Stomach (tissue), 8 donors: ENCODE measurements at regions not wholly inside any gene's neighbourhood (a gene's known extent, or its start where the extent isn't known, plus 50 kb on each side); places are given as distances from the start of the nearest gene placed in this dataset.

Experiments
- DNase-seq, 2 donors: peaks; one replicate each; pipeline versions ENCODE4 v3.0.0 to v3.0.0-alpha.2; 2013 to 2019
- H3K27ac ChIP-seq, 5 donors: fragments of 200-600 bp in 4 of 5; sonication (generic) in 4 of 5; one replicate each; pipeline ENCODE4 v1.5.1; 2013 to 2019; ENCODE audit warnings: mild to moderate bottlenecking in 1 of 5, moderate library complexity in 1 of 5
- H3K27me3 ChIP-seq, 3 donors: fragments of 200-600 bp; sonication (generic); one replicate each; pipeline ENCODE4 v1.5.1; 2017 to 2019; ENCODE audit warnings: mixed run types in 1 of 3
- H3K36me3 ChIP-seq, 4 donors: fragments of 200-600 bp; sonication (generic); 1 replicate in 3 of 4; 2 replicates in 1 of 4; pipeline ENCODE4 v1.5.1; 2016 to 2019
- H3K4me1 ChIP-seq, 4 donors: fragments of 200-600 bp; sonication (generic); one replicate each; pipeline ENCODE4 v1.5.1; 2016 to 2019
- H3K4me3 ChIP-seq, 4 donors: fragments of 200-600 bp; sonication (generic) in 3 of 4; one replicate each; pipeline ENCODE4 v1.5.1; 2016 to 2019; ENCODE audit warnings: mild to moderate bottlenecking in 1 of 4
- H3K9me3 ChIP-seq, 4 donors: fragments of 200-600 bp; sonication (generic); one replicate each; pipeline ENCODE4 v1.5.1; 2016 to 2019
- CTCF ChIP-seq, 7 experiments: fragments of 450-650 bp in 4 of 7; fragments of 200-600 bp in 3 of 7; sonication (generic) in 3 of 7; IDR thresholded peaks; one replicate each; pipeline ENCODE4 v1.5.1; 2016 to 2019; ENCODE audit warnings: antibody characterized with exemption in 7 of 7, control low read depth in 2 of 7, mild to moderate bottlenecking in 1 of 7
- EP300 ChIP-seq: sonication (generic); formaldehyde crosslinking; IDR thresholded peaks from one replicate; pipeline ENCODE4 v1.6.1; 2017; ENCODE audit warnings: antibody characterized with exemption
- POLR2A ChIP-seq, 4 donors: fragments of 450-650 bp; IDR thresholded peaks; one replicate each; pipeline ENCODE4 v1.6.1; 2016; ENCODE audit warnings: antibody characterized with exemption in 4 of 4, control low read depth in 2 of 4, mild to moderate bottlenecking in 1 of 4, moderate library complexity in 1 of 4
- POLR2AphosphoS5 ChIP-seq, 3 donors: sonication (generic); formaldehyde crosslinking; IDR thresholded peaks; one replicate each; pipeline ENCODE4 v1.6.1; 2016; ENCODE audit warnings: antibody characterized with exemption in 3 of 3
- WGBS, 5 donors: extraction: QIAGEN DNeasy Blood & Tissue Kit in 3 of 5; methylation state at CpG; one replicate each; pipeline versions ENCODE4 v1.1.5 to v1.1.7; 2013 to 2018; 5-methylcytosine and 5-hydroxymethylcytosine counted together
- intact Hi-C: fragments of 100-400 bp; cut with DNase I; formaldehyde crosslinking; loops from one replicate; pipeline ENCODE4 v1.15.1; 2023; ENCODE audit warnings: low total_unique reads
- donor health status: healthy with polysubstance abuse.
- donor health status: Bipolar disorder and iron deficiency.
- donor health status: healthy.

DNA sequence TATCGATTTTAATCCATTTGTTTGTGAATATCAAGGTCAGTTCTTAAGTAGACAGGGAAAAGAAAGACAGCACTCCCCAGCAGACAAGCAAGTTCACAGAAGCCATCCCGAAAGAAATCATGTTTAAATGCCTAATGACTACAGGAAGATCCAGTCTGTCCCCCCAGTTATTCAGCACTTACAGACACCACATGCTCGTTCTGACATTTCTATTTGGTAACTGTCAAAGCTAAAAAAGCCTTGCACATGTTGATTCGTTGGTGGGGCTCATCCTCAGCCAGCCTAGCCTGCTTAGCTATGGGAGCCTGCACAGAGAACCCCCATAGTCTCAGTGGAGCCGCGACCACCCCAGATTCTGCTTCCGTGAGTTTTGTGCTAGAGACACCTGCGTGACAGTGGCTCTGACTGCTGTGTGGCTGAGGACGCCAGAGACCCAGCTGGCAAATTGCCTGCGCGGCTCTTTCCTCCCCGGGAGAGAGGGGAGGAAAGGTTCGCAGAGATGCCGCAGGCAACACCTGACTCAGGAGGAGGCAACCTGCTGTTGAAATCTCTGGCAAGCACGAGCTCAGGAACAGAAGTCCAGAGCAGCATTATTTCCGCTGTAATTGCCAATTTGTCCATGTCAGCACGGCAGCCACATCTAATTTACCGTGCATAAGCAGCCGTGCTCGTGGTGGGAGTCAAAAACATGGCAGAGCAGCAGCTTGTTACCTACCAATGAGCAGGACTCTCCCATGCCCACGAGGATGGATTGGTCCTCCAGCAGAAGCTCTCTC, 194.2 kb downstream of the GPAM start:
- intact Hi-C loops: no loop called here

DNA sequence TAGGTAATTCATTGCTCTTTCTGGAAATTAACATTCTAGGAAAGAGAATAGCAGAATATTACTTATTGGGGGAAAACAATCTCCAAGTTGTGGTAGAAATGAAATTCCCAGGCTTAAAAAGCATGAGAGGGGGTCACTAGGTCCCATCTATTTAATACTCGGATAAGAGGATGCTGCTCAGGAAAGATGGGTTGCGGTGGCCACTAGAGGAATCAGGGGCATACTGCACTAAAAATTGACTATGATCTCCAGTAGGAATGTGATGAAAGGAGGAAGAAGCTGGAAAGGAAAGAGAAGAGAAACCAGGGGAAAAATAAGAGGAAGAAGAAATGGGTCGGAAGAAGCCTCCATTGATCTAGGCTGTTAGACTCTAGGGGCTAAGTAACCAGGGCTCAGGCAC, 192.8 kb downstream of the GPAM start:
- 73 to 79% (median 78%) methylated on average over 3 of the region's 3 CpGs for WGBS, 5 donors
- intact Hi-C loops: no loop called here
- Histone ChIP-seq H3K4me1 (no peaks in the 10 kb centered on the region), H3K27ac (no peak overlapping the region), H3K4me3 (no peak overlapping the region), H3K9me3 (peaks cover 0 to 7% (median 0%) of the 10 kb centered on the region in 4 donors), H3K27me3 (peaks cover 0 to 7% (median 0%) of the 10 kb centered on the region in 3 donors), H3K36me3 (no peaks in the 10 kb centered on the region)
- TF ChIP-seq POLR2A (IDR thresholded peaks at IDR 0.05): no peak
- TF ChIP-seq EP300: no peak
- TF ChIP-seq CTCF (IDR thresholded peaks at IDR 0.05): no peak
- no peak for TF ChIP-seq POLR2AphosphoS5 (IDR thresholded peaks at IDR 0.05)
- DNase-seq: no peak

More for the DNA sequence above, 194.2 kb downstream of the GPAM start:
- no peak for TF ChIP-seq EP300
- no peak for TF ChIP-seq CTCF (IDR thresholded peaks at IDR 0.05)
- TF ChIP-seq POLR2AphosphoS5 (IDR thresholded peaks at IDR 0.05): no peak
- no peak for TF ChIP-seq POLR2A (IDR thresholded peaks at IDR 0.05)
- no peaks in the 10 kb centered on the region for H3K9me3 ChIP-seq
- no peaks in the 10 kb centered on the region for H3K4me1 ChIP-seq
- DNase-seq: peak in 1 of 2 donors; percentile 34
- H3K36me3 ChIP-seq: no peaks in the 10 kb centered on the region
- H3K27me3 ChIP-seq: peaks cover 0 to 7% (median 0%) of the 10 kb centered on the region in 3 donors
- H3K4me3 ChIP-seq: no peak overlapping the region
- H3K27ac ChIP-seq: no peak overlapping the region
- WGBS, 5 donors: 69 to 78% (median 73%) methylated on average over 19 to 21 of the region's 21 CpGs

DNA sequence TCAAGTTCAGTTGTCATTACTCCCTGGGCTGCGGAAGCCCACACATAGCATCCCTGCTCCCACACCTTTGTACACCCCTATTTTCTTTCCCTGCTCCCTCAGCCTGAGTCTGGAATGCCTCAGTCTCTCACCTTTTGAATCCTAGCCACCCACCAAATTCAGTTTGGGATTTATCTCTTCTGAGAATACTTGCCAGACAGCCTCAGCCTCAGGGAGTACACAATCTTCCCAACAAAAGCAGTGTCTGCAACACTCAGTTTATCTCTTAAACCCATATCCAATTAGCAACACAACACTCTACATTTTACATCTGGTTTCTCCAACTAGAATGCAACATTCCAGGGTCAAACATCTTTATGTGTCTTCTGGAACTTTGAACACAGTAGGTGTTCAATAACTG, 190.2 kb downstream of the GPAM start:
- Histone ChIP-seq H3K36me3 (no peaks in the 10 kb centered on the region), H3K4me3 (no peak overlapping the region), H3K27ac (no peak overlapping the region), H3K4me1 (no peaks in the 10 kb centered on the region), H3K9me3 (peaks cover 0 to 7% (median 0%) of the 10 kb centered on the region in 4 donors), H3K27me3 (peaks cover 0 to 7% (median 0%) of the 10 kb centered on the region in 3 donors)
- 76 to 100% (median 91%) methylated on average over 1 of the region's 1 CpG for WGBS, 5 donors
- DNase-seq: no peak
- TF ChIP-seq CTCF (IDR thresholded peaks at IDR 0.05) (no peak), POLR2A (IDR thresholded peaks at IDR 0.05) (no peak), EP300 (no peak), POLR2AphosphoS5 (IDR thresholded peaks at IDR 0.05) (no peak)
- intact Hi-C loops: no loop called here

- intact Hi-C loops: no loop called here
- Histone ChIP-seq H3K4me3 (no peak overlapping the region), H3K4me1 (no peaks in the 10 kb centered on the region), H3K27me3 (peaks cover 0 to 7% (median 0%) of the 10 kb centered on the region in 3 donors), H3K9me3 (peaks cover 0 to 7% (median 0%) of the 10 kb centered on the region in 4 donors), H3K27ac (no peak overlapping the region), H3K36me3 (no peaks in the 10 kb centered on the region)
- no peak for DNase-seq
- TF ChIP-seq POLR2A (IDR thresholded peaks at IDR 0.05): no peak
- TF ChIP-seq EP300: no peak
- TF ChIP-seq POLR2AphosphoS5 (IDR thresholded peaks at IDR 0.05): no peak
- no peak for TF ChIP-seq CTCF (IDR thresholded peaks at IDR 0.05)
- WGBS, 5 donors: 54 to 69% (median 62%) methylated on average over 4 of the region's 4 CpGs
These were observed 189.6 kb downstream of the GPAM start for GRCh38 chr10:111993872-111994426.
